Kidney capillary endothelial cell (primary cell): ENCODE measurements at regions not wholly inside any gene's neighbourhood (a gene's known extent, or its start where the extent isn't known, plus 50 kb on each side); places are given as distances from the start of the nearest gene placed in this dataset.
"Not testable (repeated sequence)": the region's sequence is repeated elsewhere in the genome, so short reads cannot be mapped to it uniquely, and the experiment has no call there.

Source experiments
- DNase-seq: peaks from one replicate; pipeline ENCODE4 v3.0.0-alpha.2; 2018; ENCODE audit warnings: low spot score

DNA sequence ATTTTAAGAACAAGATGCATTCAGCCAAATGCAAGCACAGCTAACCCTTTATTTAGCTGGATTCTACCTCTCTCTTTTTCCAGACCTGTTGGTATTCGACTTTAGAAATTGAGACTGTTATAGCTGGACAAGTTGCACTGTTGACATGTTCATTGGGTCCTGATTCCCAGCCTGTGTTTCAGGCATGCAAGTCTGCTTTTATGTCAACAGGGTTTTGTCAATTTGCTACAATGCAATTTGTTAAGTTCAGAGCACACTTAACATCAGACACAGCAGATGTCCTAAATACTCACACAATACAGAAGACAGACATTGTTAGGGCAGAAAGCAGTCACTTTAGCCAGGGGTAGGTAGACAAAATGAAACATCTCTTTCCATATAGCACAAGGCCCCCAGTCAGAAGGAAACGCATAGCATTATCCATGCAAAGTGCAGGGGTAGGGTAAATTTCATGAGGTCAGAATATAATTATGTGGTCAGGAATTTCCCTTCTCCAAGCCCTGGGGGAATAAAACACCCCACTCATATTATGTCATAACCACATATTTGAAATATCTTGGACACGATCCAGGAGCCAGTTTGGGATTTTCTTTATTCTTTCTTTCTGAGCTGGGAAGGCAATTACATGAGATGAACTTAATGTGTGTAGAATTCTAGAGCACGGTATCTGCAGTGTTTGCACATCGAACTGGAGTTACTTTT, 504.1 kb downstream of the NTRK3 start:
- DNase-seq = peak; percentile 10

GRCh38 chr15:87748483-87748882, 508.1 kb downstream of the NTRK3 start:
- DNase-seq = no peak

DNA sequence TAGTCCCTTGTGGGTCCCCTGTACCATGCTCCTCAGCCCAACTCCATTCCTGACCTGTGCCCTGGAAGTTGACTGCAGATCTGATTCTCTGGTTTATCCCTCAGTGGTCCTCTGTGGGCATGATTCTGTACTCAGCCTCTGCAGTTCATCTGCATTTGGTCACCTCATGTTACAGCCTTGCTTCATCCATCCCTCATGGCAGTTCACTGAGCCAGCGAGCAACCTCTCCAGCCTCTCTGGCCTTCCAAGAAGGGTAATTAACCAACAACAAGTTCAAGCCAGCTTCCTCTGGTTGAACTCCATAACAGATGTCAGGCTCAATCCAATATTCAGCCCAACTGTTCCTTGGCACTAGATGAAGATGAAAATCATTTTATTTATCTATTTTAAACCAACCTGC, 509.5 kb downstream of the NTRK3 start:
- no peak for DNase-seq

DNA sequence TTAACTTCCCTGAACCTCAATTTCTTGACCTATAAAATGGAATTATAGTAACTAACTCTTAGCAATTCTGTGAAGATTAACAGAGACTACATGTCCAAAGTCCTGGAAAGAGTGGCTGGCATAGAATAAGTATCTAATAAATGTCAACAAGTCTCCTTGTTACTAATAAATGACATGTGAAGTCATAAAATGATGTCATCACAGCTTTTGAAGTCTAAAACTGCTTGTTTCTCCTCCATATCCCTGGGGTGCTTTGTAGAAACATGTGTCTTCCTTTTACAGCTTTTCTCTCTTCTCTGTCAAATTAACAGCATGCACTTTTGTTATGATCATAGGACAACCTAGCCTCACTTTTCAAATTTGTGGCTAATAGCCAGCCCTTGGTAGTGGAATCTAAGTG, 510.2 kb downstream of the NTRK3 start:
- DNase-seq = no peak

DNA sequence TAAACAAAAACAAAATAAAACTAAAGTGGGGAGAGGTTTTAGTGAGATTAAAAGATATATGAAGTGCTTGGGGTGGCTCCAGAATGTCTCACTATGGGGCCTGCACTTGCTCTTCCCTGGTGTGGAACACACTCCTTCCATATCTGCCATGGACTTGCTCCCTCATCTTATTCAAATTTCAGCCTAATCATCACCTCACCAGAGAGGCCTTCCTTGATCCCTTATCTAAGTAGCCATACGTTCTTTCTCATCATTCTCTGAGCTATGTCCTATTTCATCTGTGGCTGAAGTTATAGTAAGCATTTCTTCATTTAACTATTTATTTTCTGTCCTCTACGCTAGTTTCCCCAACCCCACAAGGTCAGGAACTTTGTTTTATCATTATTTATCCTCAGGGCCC, 511.7 kb downstream of the NTRK3 start:
- no peak for DNase-seq

GRCh38 chr15:87743562-87743961, 513.0 kb downstream of the NTRK3 start:
- DNase-seq = no peak

GRCh38 chr15:87741350-87741749, 515.2 kb downstream of the NTRK3 start:
- DNase-seq = no peak

DNA sequence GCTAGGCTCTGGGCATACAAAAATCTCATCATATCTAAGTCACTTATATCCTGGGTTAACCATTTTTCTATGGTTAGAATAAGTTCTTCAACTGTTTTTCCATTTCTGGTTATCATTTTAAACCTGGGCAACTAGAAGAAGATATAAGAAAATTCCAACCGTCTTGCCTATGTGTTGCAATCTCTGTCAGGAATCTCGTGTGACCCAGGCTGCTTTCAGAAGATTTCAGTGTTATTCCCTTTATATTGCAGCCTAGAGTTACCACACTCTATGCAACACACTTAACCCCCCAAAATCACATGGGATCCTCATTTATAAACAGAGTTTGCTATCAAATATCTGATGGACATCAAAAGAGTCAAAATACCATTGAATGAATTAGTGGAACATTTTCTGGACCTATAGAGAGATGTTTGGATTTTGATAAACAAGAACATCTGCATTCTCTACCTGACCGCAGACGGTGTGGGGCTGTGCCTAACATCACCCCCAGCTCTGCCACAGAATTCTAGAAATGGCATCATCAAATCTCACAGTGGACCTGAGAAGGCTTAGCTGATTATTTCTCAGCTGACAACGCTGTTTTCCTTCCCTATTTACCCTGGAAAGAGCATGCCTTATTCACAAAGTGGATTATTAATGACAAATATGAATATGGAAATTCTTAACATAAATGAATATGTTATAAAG, 515.7 kb downstream of the NTRK3 start:
- DNase-seq = no peak

GRCh38 chr15:87739866-87740265, 516.7 kb downstream of the NTRK3 start:
- no peak for DNase-seq

GRCh38 chr15:87739081-87739480, 517.5 kb downstream of the NTRK3 start:
- DNase-seq = no peak

DNA sequence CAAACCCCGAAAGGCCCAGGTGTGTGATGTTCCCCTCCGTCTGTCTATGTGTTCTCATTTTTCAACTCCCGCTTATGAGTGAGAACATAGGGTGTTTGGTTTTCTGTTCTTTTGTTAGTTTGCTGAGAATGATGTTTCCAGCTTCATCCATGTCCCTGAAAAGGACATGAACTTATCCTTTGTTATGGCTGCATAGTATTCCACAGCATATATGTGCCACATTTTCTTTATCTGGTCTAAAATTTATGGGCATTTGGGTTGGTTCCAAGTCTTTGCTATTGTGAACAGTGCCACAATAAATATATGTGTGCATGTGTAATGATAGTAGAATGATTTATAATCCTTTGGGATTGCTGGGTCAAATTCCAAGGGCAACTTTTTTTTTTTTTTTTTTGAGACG, 519.1 kb downstream of the NTRK3 start:
- not testable (repeated sequence) for DNase-seq

DNA sequence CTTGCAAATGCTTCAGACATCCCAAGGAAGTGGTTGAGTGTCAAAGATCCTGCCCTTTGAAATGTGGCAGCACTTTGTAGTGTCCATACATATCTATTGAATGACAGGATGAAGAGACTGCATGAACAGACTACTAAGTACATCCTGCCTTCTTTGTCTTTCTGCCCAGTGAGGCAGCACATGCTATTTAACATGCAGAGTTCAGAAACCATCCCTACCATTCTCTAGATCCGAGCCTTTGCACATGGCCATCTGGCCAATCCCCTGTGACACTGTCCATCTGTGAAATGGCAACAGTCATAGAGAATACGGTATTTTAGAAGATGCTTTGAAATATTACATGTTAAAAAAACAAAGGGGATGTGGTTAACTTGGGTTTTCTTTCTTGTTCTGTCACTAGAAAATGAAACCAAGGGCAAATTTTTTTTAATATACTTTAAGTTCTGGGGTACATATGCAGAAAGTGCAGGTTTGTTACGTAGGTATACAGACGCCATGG, 519.6 kb downstream of the NTRK3 start:
- no peak for DNase-seq

GRCh38 chr15:87736401-87736800, 520.1 kb downstream of the NTRK3 start:
- no peak for DNase-seq

- no peak for DNase-seq
These were observed 521.0 kb downstream of the NTRK3 start for GRCh38 chr15:87735522-87735921.

- DNase-seq = no peak
These were observed 521.8 kb downstream of the NTRK3 start for GRCh38 chr15:87734571-87735373.

DNA sequence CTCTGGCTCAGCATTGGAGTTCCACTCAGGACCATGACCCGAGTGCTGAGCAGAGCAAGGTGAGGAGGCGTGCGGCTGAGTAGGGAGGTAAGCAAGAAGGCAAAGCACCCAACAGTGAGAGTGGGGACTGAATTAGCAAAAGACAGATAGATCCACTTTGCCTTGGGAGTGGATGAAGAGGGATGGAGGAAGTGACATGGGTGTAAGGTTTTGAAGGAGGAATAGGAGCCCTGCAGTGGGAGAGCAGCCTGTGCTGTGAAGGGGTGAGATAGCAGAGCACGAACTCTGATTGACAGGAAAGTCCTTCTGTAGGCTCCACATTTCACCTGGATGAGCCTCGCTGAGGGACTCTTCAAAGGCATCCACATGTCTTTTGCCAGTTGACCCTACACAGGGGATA, 522.6 kb downstream of the NTRK3 start:
- DNase-seq = no peak

GRCh38 chr15:87733541-87733941, 523.0 kb downstream of the NTRK3 start:
- no peak for DNase-seq

GRCh38 chr15:87732976-87733375, 523.6 kb downstream of the NTRK3 start:
- no peak for DNase-seq

DNA sequence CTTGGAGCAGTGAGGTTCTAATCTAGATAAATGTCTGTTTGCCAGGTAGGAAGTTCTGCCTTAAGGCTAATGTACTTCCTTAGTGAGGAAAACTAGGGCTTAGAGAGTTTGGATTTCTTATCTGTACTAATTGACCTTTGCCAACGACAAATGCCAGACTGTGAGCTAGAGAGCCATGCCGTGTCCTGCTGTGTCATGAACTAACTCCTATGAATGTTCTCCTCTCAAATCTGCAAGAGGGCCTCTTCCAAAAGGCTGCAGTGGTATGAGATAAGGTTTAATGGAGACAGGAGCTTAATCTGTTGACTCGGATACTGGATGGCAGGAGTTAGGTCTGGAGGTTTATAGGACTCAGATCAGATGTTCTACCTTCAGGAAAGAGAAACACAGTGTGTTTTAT, 524.9 kb downstream of the NTRK3 start:
- DNase-seq = no peak

DNA sequence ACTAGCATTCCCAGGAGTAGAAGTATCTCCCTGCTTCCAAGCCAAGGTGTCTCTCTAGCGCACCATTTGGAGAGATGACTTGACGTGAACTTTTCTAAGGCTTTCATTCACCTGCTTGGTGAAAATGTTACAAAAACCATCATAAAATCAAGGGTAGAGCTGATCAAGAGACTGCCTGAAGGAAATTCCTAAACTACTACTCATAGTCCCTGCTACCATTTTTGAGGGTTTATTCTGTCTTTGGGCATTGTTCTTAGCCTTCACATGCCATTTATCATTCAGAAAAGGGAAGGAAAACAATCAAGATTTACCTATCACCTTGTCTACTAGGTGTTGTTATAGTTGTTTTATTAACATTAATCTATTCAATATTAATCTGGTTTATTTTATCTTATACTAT, 525.8 kb downstream of the NTRK3 start:
- DNase-seq = no peak

GRCh38 chr15:87728998-87729397, 527.5 kb downstream of the NTRK3 start:
- no peak for DNase-seq

DNA sequence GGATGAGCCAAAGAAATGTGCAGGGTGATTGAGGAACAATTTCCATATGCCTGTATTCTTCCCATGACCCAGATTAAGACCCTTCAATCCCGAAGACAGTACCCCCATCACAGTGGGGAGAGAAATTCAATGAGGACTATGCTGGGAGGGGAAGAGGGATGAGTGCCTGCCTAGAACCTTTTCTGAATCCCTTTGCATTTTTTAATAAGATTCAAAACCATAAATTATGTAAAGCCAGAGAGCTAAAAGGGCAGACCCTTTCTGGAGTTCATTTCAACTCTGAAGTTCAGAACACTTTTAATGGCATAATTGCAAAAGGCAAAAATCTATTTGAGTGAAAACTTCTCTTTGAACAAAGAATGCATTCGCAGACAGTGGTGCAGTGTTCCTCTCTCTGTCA, 529.5 kb downstream of the NTRK3 start:
- no peak for DNase-seq

DNA sequence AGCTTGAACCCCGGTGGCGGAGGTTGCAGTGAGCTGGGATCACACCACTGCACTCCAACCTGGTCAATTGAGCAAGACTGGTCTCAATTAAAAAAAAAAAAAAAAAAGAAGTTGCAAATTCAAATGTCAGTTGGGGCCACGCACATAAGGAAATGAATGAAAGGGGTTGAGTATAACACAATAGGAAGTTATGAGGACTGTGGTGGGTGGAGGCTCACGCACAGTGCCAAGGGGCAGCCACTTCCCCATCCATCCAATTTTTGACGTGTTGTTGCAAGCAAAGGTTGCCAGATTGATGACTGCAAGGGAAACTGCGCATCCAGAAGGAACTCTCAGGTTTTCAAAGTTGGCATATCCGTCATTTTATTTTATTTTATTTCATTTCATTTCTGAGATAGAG, 532.2 kb downstream of the NTRK3 start:
- no peak for DNase-seq
